MCF 10A (cell line): ENCODE measurements at regions not wholly inside any gene's neighbourhood (a gene's known extent, or its start where the extent isn't known, plus 50 kb on each side); places are given as distances from the start of the nearest gene placed in this dataset.

Source experiments
- BruUV-seq: library from RNA; stranded (reverse); fragments of 400-500 nt; replicated peaks from 2 replicates; lab custom pipeline; 2021; lab: Mats Ljungman, UMichigan
- CTCF ChIA-PET: fragments of 300-600 bp; sonication (Branson Sonifier 250); formaldehyde crosslinking; extraction: SDS; loops from one replicate; lab custom pipeline; 2021; ENCODE audit warnings: antibody characterized with exemption, inconsistent platforms; lab: Yijun Ruan, JAX
- POLR2A ChIA-PET: fragments of 300-600, 350-650 bp; sonication (Branson Sonifier 250); formaldehyde crosslinking; extraction: SDS; loops from one replicate; lab custom pipeline; 2020; ENCODE audit warnings: antibody characterized with exemption, inconsistent platforms; lab: Yijun Ruan, JAX
- DNase-seq: peaks from one replicate; pipeline ENCODE4 v3.0.0-alpha.2; 2018; ENCODE audit not compliant: unreplicated experiment
- H3K27ac Mint-ChIP-seq: one replicate; pipeline ENCODE4 v1.8.0; 2022; ENCODE audit warnings: mild to moderate bottlenecking, low read depth, mixed read lengths; ENCODE audit not compliant: unreplicated experiment
- H3K27me3 Mint-ChIP-seq: one replicate; pipeline ENCODE4 v1.8.0; 2022; ENCODE audit warnings: mixed read lengths; ENCODE audit not compliant: insufficient read depth, unreplicated experiment
- H3K36me3 Mint-ChIP-seq: one replicate; pipeline ENCODE4 v1.8.0; 2022; ENCODE audit warnings: mild to moderate bottlenecking, moderate library complexity, mixed read lengths; ENCODE audit not compliant: insufficient read depth, unreplicated experiment
- H3K4me1 Mint-ChIP-seq: one replicate; pipeline ENCODE4 v1.8.0; 2022; ENCODE audit warnings: mixed read lengths; ENCODE audit not compliant: insufficient read depth, unreplicated experiment
- H3K4me3 Mint-ChIP-seq: one replicate; pipeline ENCODE4 v1.8.0; 2022; ENCODE audit warnings: mild to moderate bottlenecking, moderate library complexity, mixed read lengths; ENCODE audit not compliant: unreplicated experiment
- H3K9me3 Mint-ChIP-seq: one replicate; pipeline ENCODE4 v1.8.0; 2022; ENCODE audit warnings: mixed read lengths; ENCODE audit not compliant: unreplicated experiment
- intact Hi-C: fragments of 100-400 bp; cut with micrococcal nuclease; formaldehyde crosslinking; loops from 2 replicates; pipeline ENCODE4 v1.14.1; 2022
- TF ChIP-seq, protein P1 (sequence below): fragments of 200-600 bp; IDR thresholded peaks from one replicate; pipeline ENCODE4 v1.8.0; 2022; ENCODE audit warnings: antibody characterized with exemption, mild to moderate bottlenecking; ENCODE audit not compliant: unreplicated experiment

DNA sequence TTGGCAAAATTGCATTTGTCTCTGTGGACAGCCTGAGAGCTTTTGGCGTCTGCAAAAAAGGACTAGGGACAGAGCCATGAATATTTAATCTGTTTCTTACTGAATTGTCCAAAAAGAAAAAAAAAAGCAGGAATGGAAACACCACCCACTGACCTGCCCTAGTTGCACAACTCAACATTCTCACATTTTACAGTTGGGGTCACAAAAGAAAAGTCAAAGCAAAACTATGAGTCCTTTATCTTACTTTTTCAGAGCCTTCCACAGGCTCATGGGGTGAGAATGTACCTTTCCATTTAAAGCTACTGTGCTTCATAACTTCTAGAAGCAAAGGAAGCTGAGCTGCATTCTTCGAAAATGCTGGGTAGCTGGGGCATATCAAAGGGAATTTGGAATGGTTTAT, 225.7 kb downstream of the FAM76B start:
- POLR2A ChIA-PET: interaction anchor here (1.4 kb wide), 1 partner anchor 14 kb away, joined by 3 read pairs; no protein-coding TSS in a partner anchor
- H3K27ac Mint-ChIP-seq: no peak overlapping the region
- H3K9me3 Mint-ChIP-seq: peaks cover 7% of the 10 kb centered on the region
- no TSS peak for BruUV-seq
- H3K4me3 Mint-ChIP-seq: no peak overlapping the region
- peaks cover 16% of the 10 kb centered on the region for H3K4me1 Mint-ChIP-seq
- no peak for DNase-seq
- no peaks in the 10 kb centered on the region for H3K36me3 Mint-ChIP-seq
- CTCF ChIA-PET: interaction anchor here (0.7 to 3.0 kb wide), 3 partner anchors 18 to 1533 kb away, joined by 3 to 8 read pairs (median 3); no protein-coding TSS in a partner anchor
- intact Hi-C loops: no loop called here
- TF ChIP-seq, protein P1, sequence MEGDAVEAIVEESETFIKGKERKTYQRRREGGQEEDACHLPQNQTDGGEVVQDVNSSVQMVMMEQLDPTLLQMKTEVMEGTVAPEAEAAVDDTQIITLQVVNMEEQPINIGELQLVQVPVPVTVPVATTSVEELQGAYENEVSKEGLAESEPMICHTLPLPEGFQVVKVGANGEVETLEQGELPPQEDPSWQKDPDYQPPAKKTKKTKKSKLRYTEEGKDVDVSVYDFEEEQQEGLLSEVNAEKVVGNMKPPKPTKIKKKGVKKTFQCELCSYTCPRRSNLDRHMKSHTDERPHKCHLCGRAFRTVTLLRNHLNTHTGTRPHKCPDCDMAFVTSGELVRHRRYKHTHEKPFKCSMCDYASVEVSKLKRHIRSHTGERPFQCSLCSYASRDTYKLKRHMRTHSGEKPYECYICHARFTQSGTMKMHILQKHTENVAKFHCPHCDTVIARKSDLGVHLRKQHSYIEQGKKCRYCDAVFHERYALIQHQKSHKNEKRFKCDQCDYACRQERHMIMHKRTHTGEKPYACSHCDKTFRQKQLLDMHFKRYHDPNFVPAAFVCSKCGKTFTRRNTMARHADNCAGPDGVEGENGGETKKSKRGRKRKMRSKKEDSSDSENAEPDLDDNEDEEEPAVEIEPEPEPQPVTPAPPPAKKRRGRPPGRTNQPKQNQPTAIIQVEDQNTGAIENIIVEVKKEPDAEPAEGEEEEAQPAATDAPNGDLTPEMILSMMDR: no peak
- H3K27me3 Mint-ChIP-seq: no peaks in the 10 kb centered on the region

DNA sequence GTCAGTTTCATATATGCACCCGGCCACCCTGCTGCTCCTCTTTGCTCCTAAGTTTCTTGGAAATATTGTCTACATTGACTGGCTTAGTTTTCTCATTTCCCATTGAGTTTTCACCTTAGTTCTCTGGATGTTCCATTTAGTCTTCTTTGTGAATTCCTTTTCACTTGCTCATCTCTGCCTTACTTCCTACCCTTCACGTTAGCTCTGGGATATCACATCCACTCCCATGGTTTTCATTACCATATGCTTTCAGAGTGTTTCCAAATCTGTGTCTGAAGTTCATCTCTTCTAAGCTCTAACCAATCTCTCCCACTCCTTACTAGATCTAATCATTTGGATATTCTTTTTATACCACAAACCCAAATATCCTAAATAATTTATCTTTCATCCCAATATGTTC, 226.4 kb downstream of the FAM76B start:
- Mint-ChIP-seq H3K9me3 (peaks cover 2% of the 10 kb centered on the region), H3K27ac (no peak overlapping the region), H3K4me3 (no peak overlapping the region), H3K36me3 (no peaks in the 10 kb centered on the region), H3K27me3 (no peaks in the 10 kb centered on the region), H3K4me1 (peaks cover 13% of the 10 kb centered on the region)
- POLR2A ChIA-PET: interaction anchor here (0.8 to 1.4 kb wide), 4 partner anchors 15 to 275 kb away, joined by 3 to 4 read pairs (median 3); no protein-coding TSS in a partner anchor
- no peak for DNase-seq
- TF ChIP-seq, protein P1: no peak
- no TSS peak for BruUV-seq
- CTCF ChIA-PET: interaction anchor here (1.3 to 3.0 kb wide), 2 partner anchors 17 to 411 kb away, joined by 6 to 8 read pairs; no protein-coding TSS in a partner anchor
- intact Hi-C loops: no loop called here

DNA sequence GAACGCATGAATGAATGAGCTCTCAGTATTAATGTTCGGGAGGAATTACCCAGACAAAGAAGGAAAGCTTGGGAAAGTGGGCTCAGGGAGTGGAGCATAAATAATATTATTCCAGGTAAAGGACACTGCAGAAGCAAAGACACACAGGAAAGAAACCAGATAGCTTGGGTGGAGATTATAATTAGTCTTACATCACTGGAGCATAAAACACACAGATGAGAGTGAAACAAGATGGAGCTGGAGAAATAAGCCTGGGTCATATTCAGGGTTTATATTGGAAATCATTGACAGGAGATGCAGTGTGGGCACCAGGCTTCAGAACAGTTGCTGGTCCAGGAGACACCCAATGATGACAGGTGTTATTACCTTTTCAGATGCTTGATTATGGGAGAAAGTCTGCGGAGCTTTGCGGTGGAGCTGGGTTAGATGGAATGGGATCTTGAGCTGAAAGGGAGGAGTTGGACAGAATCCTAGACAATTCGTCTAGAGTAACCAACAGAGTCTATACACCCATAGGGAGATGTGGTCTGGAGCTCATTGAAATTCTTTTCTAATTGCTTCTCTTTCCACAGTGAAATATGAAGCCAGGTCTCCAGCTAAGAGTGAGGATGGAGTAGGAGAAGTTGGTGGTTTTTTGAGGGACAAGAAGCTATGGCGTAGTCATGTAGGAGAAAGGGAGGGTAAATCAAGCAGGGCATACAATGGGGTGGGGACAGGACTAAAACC, 227.2 kb downstream of the FAM76B start:
- Mint-ChIP-seq H3K27me3 (no peaks in the 10 kb centered on the region), H3K27ac (no peak overlapping the region), H3K4me1 (peaks cover 11% of the 10 kb centered on the region), H3K4me3 (no peak overlapping the region), H3K9me3 (no peaks in the 10 kb centered on the region), H3K36me3 (no peaks in the 10 kb centered on the region)
- POLR2A ChIA-PET: interaction anchor here (0.8 to 1.2 kb wide), 4 partner anchors 22 to 274 kb away, joined by 3 to 4 read pairs (median 4); no protein-coding TSS in a partner anchor
- DNase-seq: no peak
- BruUV-seq: no TSS peak
- CTCF ChIA-PET: interaction anchor here (1.0 to 3.0 kb wide), 3 partner anchors 17 to 410 kb away, joined by 3 to 8 read pairs (median 6); no protein-coding TSS in a partner anchor
- TF ChIP-seq, protein P1: no peak
- intact Hi-C loops: no loop called here

- Mint-ChIP-seq H3K27me3 (no peaks in the 10 kb centered on the region), H3K9me3 (no peaks in the 10 kb centered on the region), H3K4me1 (peaks cover 11% of the 10 kb centered on the region), H3K4me3 (no peak overlapping the region), H3K27ac (no peak overlapping the region), H3K36me3 (no peaks in the 10 kb centered on the region)
- ChIA-PET CTCF (interaction anchor here (1.7 kb wide), 1 partner anchor 17 kb away, joined by 5 read pairs; no protein-coding TSS in a partner anchor), POLR2A (no interaction called here)
- BruUV-seq: no TSS peak
- intact Hi-C loops: no loop called here
- TF ChIP-seq, protein P1: no peak
- no peak for DNase-seq
These were observed 229.7 kb downstream of the FAM76B start for GRCh38 chr11:95559899-95560298.
